ENCODE measurements at regions not wholly inside any gene's neighbourhood (a gene's known extent, or its start where the extent isn't known, plus 50 kb on each side); places are given as distances from the start of the nearest gene placed in this dataset.
A peak's percentile ranks its signal among the peaks of the same experiment; 100 is the strongest.
"Not testable (repeated sequence)": the region's sequence is repeated elsewhere in the genome, so short reads cannot be mapped to it uniquely, and the experiment has no call there.

- DNase-seq = no peak
Observed at GRCh38 chr6:141561154-141561553, 571.6 kb upstream of the GJE1 start.

DNA sequence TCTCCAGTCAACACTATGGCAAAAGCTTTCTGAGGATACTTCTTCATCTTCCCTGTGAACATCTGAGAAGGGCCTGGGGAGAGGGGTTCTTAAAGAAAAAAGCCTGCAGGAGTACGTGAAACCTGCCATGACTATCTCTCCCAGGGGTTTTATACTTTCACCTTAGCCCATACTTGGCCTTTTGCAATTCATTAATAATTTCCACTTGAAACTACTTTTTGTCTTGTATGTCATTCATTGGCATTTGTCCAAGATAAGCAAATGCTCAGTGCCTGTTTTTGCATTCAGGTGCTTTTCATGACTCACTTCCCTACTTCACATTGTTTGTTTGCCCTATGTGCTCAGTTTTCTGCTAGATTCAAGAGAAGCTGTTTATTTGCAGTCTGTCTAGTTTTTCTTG is 580.3 kb upstream of the GJE1 start:
- peak; percentile 83 to 85 for DNase-seq

GRCh38 chr6:141552031-141552430 is 580.7 kb upstream of the GJE1 start:
- DNase-seq = peak; percentile 24 to 28

GRCh38 chr6:141551318-141551717 is 581.4 kb upstream of the GJE1 start:
- no peak for DNase-seq

DNA sequence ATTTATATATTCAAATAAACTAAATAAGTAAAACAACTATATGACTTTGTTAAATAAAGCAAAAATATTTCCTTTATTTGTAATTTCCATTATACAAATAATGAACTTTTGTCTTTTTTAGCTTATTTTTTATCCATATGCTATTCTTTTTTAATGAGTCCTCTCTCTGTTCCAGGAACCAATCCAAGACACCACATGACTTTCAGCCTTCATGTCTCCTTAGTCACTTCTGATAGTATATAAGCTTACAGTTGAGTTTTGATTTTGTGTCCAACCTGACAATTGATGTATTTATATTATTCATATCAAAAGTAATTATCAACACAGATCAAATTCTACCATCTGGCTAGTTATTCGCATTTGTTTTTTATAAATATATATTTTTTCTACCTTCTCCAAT is 582.3 kb upstream of the GJE1 start:
- DNase-seq = no peak

DNA sequence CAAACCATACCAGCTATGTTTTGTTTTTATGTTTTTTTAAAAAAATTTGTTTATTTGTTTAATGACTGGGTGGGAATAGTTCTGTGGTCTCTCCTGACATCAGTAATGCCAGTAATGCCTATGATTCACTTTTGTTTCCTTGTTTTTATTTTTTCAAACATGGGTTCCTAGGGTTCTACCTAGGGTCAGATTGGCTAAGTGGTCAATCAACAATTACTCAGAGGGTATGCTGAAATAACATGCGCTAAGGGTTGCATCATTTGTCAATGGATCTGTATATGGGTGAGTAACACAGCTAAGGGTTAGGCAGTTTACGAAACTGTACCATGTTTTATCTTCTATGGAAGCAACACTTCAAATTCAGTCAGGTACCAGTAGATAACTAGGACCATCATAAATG is 583.8 kb upstream of the GJE1 start:
- no peak for DNase-seq

- DNase-seq = no peak
Observed at GRCh38 chr6:141541581-141542324, 591.0 kb upstream of the GJE1 start.

DNA sequence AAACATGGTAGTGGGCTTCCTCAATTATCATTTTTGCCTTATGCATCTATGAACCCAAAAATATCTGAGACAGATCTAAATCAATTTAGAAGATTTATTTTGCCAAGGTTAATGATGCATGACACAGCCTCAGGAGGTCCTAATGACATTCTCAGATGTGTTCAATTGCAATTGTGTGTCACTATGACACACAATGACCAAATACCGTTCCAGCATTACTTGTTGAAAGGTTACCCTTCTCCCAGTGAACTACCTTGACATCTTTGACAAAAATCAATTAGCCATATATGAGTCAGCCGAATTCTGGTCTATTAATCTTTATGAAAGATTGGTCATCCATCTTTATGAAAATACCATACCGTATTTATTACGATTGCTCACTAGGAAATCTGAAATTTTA is 592.5 kb upstream of the GJE1 start:
- no peak for DNase-seq

DNA sequence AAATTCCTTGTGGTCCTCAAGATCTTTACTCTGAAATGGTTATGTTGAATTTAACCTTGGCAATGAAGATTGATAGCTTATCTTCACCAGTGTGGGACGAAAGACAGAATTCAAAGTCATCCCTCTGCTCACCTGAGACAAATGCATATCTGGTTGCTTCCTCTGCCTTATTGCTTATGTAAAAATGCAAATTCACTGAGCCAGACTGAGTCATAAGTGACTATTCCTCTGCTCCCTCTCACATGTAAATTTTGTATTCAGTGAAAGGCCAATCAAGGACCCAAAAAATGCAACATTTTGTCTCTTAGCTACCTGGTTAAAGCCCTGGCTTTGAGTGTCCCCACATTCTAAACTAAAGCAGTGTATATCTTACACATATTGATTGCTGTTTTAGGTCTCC is 593.1 kb upstream of the GJE1 start:
- peak; percentile 76 to 77 for DNase-seq

- no peak for DNase-seq
Observed at GRCh38 chr6:141532211-141532610, 600.5 kb upstream of the GJE1 start.

DNA sequence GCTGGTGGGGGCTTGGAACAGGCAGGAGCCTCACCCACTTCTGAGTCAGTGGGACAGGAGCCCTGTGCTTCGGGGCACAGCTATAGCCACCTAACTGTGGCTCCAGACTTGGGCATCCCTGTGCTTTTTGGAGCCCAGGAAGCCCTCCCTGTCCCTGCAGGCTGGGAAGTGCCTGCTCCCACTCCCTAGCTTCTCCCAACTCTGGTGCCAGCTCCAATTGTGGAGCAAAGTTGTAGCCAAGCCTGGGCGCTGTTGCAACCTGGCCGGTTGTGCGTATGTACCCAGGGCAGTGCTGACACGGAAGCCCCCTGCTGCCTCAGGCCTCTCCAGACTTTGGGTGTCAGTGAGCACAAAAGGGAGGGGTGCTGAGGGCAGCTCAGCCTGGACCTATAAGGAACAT is 601.7 kb upstream of the GJE1 start:
- no peak for DNase-seq

- DNase-seq = no peak
Observed at GRCh38 chr6:141528596-141528995, 604.1 kb upstream of the GJE1 start.

DNA sequence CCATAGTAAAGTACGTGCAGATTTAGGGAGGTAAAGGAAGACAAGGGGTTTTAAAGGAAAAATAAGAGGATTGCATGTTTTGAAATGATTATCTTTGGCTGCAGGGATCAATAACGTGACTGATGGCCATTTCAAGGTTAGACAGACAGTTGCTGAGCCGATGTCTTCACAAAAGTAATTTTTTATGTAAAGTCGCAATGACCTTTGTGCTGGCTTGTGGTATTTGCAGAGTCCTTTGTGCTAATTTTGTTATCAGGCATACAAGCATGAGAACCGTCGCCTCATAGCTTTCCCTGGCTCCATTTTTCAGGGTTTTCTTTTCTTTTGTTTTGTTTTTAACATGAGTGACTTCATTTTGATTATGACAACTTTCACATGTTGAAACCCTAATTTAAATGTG is 605.7 kb upstream of the GJE1 start:
- DNase-seq = no peak

GRCh38 chr6:141521440-141521839 is 611.3 kb upstream of the GJE1 start:
- no peak for DNase-seq

DNA sequence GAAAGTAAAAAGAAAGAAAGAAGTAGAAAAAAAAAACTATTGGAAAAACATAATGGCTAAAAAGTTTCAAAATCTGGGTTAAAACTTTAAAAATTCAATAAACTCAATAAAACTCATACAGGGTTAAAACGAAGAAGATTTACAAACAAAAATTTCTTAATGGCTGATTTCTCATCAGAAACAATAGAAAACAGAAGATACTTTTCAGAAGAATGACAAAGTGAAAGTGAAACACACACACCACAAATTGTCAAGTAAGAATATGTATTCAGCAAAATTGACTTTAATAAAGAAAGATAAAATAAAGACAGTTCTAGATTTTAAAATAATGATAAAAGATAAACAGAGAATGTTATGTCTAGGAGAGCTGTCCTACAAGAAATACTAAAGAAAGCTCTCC is 618.9 kb upstream of the GJE1 start:
- no peak for DNase-seq

DNA sequence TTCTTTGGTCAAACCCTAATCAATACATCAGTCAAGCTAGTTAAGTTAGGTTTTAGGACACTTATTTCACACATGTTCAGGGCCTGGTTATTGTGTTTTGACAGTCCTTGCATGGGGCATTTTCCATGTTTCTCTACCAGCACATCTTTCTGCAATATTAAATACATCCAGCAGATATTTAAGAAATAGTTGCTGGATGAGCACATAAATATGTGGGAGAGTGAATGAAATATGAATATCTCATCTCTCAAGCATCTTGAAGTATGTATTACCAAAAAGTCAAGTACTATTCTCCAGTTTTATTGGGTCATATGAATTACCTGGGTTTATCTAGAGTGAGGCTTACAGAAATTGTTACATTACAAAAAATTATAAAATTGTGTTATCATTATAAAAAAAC is 621.9 kb upstream of the GJE1 start:
- no peak for DNase-seq

- DNase-seq = not testable (repeated sequence)
Observed at GRCh38 chr6:141506062-141506461, 626.7 kb upstream of the GJE1 start.

- not testable (repeated sequence) for DNase-seq
Observed at GRCh38 chr6:141504318-141504717, 628.4 kb upstream of the GJE1 start.

DNA sequence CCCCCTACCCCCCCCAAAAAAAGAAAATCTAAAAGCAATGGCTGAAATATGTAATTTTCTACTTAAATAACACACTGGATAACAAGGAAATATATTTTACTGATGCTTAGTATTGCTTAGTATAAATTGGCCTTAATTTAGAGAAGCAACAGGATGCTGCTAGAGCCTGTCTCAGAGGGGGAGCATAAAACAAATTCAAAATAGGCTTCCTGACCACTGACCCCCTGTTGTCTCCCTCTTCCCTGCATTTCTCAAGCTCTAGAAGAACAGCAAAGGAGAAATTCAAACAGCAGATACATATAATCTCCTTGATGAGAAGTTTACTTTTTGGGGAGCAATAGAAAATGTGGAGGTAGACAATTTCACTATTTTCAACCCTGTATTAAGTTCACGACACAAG is 631.1 kb upstream of the GJE1 start:
- no peak for DNase-seq

GRCh38 chr6:141498977-141499376 is 633.7 kb upstream of the GJE1 start:
- no peak for DNase-seq

- DNase-seq = no peak
Observed at GRCh38 chr6:141492521-141493284, 640.0 kb upstream of the GJE1 start.

- DNase-seq = no peak
Observed at GRCh38 chr6:141491684-141492083, 641.0 kb upstream of the GJE1 start.

- no peak for DNase-seq
Observed at GRCh38 chr6:141490982-141491381, 641.7 kb upstream of the GJE1 start.

- DNase-seq = no peak
Observed at GRCh38 chr6:141488488-141488887, 644.2 kb upstream of the GJE1 start.

DNA sequence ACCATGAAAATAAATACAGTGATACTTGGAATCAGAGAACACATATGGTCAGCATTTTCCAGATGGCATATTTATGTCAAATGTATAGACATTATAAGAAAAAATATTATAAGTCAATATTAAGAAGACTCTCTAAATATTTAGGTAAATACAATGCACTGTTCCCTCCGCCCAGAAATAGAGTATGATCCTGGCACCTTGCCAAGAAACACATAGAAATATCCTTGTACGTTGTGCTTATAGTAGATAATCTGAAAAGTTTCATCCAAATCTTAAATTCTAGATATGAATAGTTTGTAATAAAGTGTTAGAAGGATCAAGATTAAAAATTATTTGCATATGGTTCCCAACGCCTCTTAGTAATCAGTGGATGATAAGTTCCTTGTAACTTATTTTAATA is 645.8 kb upstream of the GJE1 start:
- DNase-seq = no peak

Measured in NCI-H526 (cell line).